ENCODE measurements at regions not wholly inside any gene's neighbourhood (a gene's known extent, or its start where the extent isn't known, plus 50 kb on each side); places are given as distances from the start of the nearest gene placed in this dataset.

- TF ChIP-seq, protein P1, sequence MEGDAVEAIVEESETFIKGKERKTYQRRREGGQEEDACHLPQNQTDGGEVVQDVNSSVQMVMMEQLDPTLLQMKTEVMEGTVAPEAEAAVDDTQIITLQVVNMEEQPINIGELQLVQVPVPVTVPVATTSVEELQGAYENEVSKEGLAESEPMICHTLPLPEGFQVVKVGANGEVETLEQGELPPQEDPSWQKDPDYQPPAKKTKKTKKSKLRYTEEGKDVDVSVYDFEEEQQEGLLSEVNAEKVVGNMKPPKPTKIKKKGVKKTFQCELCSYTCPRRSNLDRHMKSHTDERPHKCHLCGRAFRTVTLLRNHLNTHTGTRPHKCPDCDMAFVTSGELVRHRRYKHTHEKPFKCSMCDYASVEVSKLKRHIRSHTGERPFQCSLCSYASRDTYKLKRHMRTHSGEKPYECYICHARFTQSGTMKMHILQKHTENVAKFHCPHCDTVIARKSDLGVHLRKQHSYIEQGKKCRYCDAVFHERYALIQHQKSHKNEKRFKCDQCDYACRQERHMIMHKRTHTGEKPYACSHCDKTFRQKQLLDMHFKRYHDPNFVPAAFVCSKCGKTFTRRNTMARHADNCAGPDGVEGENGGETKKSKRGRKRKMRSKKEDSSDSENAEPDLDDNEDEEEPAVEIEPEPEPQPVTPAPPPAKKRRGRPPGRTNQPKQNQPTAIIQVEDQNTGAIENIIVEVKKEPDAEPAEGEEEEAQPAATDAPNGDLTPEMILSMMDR (IDR thresholded peaks at IDR 0.05): no peak
- no peaks in the 10 kb centered on the region for H3K9me3 ChIP-seq
- DNase-seq: no peak
- H3K36me3 ChIP-seq: no peaks in the 10 kb centered on the region
- no peak for ATAC-seq
- no peak overlapping the region for H3K27ac ChIP-seq
- H3K27me3 ChIP-seq: no peaks in the 10 kb centered on the region
- no peaks in the 10 kb centered on the region for H3K4me1 ChIP-seq
- H3K4me3 ChIP-seq: no peak overlapping the region
- intact Hi-C loops (cut with DNase I): no loop called here
Observed at GRCh38 chr3:150293401-150294001, 114.6 kb upstream of the TSC22D2 start.

- H3K36me3 ChIP-seq: no peaks in the 10 kb centered on the region
- TF ChIP-seq, protein P1 (IDR thresholded peaks at IDR 0.05): no peak
- no peak for DNase-seq
- ATAC-seq: no peak
- H3K9me3 ChIP-seq: no peaks in the 10 kb centered on the region
- intact Hi-C loops (cut with DNase I): no loop called here
- no peak overlapping the region for H3K4me3 ChIP-seq
- H3K27ac ChIP-seq: no peak overlapping the region
- no peaks in the 10 kb centered on the region for H3K4me1 ChIP-seq
- no peaks in the 10 kb centered on the region for H3K27me3 ChIP-seq
Observed at GRCh38 chr3:150292891-150293290, 115.2 kb upstream of the TSC22D2 start.

DNA sequence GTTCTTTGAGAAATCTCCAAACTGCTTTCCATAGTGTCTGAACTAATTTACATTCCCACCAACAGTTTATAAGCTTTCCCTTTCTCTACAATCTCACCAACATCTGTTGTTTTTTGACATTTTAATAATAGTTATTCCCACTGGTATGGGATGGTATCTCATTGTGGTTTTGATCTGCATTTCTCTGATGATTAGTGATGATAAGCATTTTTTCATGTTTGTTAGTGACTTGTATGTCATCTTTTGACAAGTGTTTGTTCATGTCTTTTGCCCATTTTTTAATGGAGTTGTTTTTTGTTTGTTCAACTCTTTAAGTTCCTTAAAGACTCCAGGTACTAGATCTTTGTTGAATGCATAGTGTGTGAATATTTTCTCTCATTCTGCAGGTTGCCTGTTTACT lies 116.6 kb upstream of the TSC22D2 start:
- H3K4me1 ChIP-seq: no peaks in the 10 kb centered on the region
- H3K27ac ChIP-seq: no peak overlapping the region
- H3K9me3 ChIP-seq: no peaks in the 10 kb centered on the region
- TF ChIP-seq, protein P1 (IDR thresholded peaks at IDR 0.05): no peak
- no peak for ATAC-seq
- no peak overlapping the region for H3K4me3 ChIP-seq
- H3K27me3 ChIP-seq: no peaks in the 10 kb centered on the region
- no peak for DNase-seq
- intact Hi-C loops (cut with DNase I): no loop called here
- H3K36me3 ChIP-seq: no peaks in the 10 kb centered on the region

GRCh38 chr3:150286390-150287147 lies 121.5 kb upstream of the TSC22D2 start:
- intact Hi-C loops (cut with DNase I): no loop called here
- no peak overlapping the region for H3K27ac ChIP-seq

GRCh38 chr3:150285601-150286000 lies 122.5 kb upstream of the TSC22D2 start:
- intact Hi-C loops (cut with DNase I): no loop called here
- Histone ChIP-seq H3K4me3 (no peak overlapping the region), H3K36me3 (no peaks in the 10 kb centered on the region), H3K9me3 (peaks cover 6% of the 10 kb centered on the region), H3K27ac (no peak overlapping the region), H3K27me3 (no peaks in the 10 kb centered on the region), H3K4me1 (no peaks in the 10 kb centered on the region)
- TF ChIP-seq, protein P1 (IDR thresholded peaks at IDR 0.05): no peak
- DNase-seq: no peak
- no peak for ATAC-seq

More at GRCh38 chr3:150286390-150287147, 121.5 kb upstream of the TSC22D2 start:
- DNase-seq (no peak), ATAC-seq (peak; percentile 96)
- H3K9me3 ChIP-seq: peaks cover 3% of the 10 kb centered on the region
- H3K4me1 ChIP-seq: no peaks in the 10 kb centered on the region
- H3K4me3 ChIP-seq: no peak overlapping the region
- no peaks in the 10 kb centered on the region for H3K27me3 ChIP-seq
- TF ChIP-seq, protein P1 (IDR thresholded peaks at IDR 0.05): peak; percentile 66
- no peaks in the 10 kb centered on the region for H3K36me3 ChIP-seq

Measured in upper lobe of right lung (tissue), 1 donor.